HCT116 (cell line): ENCODE measurements at regions not wholly inside any gene's neighbourhood (a gene's known extent, or its start where the extent isn't known, plus 50 kb on each side); places are given as distances from the start of the nearest gene placed in this dataset.

Experiments used
- ATAC-seq: fragments of 200-7000 bp; cut with Tn5 transposase; 2 replicates; pipeline ENCODE4 v1.9.1; 2020; ENCODE audit warnings: mild to moderate bottlenecking, moderate library complexity
- BruUV-seq: library from RNA; stranded (reverse); fragments of 400-500 nt; replicated peaks from 2 replicates; lab custom pipeline; 2021; lab: Mats Ljungman, UMichigan
- CTCF ChIA-PET: fragments of 300-600 bp; sonication (Branson Sonifier 250); formaldehyde crosslinking; loops from one replicate; lab custom pipeline; 2021; ENCODE audit warnings: antibody characterized with exemption; lab: Charles Lee
- POLR2A ChIA-PET: fragments of 300-600, 350-600 bp; sonication (Branson Sonifier 250); formaldehyde crosslinking; loops from one replicate; lab custom pipeline; 2021; ENCODE audit warnings: antibody characterized with exemption; lab: Charles Lee
- RAD21 ChIA-PET, 2 experiments: fragments of 300-600 bp; sonication (Branson Sonifier 250); formaldehyde crosslinking; loops; one replicate each; lab custom pipeline; 2023; ENCODE audit warnings: low total read pairs in 2 of 2; ENCODE audit not compliant: uncharacterized antibody in 2 of 2, unreplicated experiment in 2 of 2, low non-redundant PET in 1 of 2; lab: Charles Lee
- DNase-seq: peaks from one replicate; pipeline ENCODE4 v3.0.0-alpha.2; 2010; ENCODE audit warnings: low read depth, low spot score
- H2AFZ ChIP-seq: fragments of 200-600 bp; shearing (Covaris generic), sonication (generic); 2 replicates; pipeline ENCODE4 v1.6.1; 2017; ENCODE audit warnings: low read depth, mixed run types, mixed read lengths, antibody characterized with exemption, low read length; ENCODE audit not compliant: poor library complexity, severe bottlenecking
- H3K27ac ChIP-seq: 2 replicates; pipeline ENCODE4 v1.5.1; 2012; ENCODE audit warnings: low read depth, low read length
- H3K27me3 ChIP-seq: fragments of 200-600 bp; sonication (generic); 2 replicates; pipeline ENCODE4 v1.6.1; 2016; ENCODE audit warnings: mixed run types, low read length, mixed read lengths; ENCODE audit not compliant: insufficient read depth
- H3K36me3 ChIP-seq, 2 experiments: fragments of 200-500 bp in 1 of 2; fragments of 200-600 bp in 1 of 2; sonication (Bioruptor generic) in 1 of 2; sonication (generic) in 1 of 2; 2 replicates each; pipeline versions ENCODE4 v1.5.1 to v1.6.1; 2014 to 2016; ENCODE audit warnings: low read length in 2 of 2, inconsistent platforms in 1 of 2, mixed read lengths in 1 of 2, mixed run types in 1 of 2; ENCODE audit not compliant: insufficient read depth in 2 of 2, control insufficient read depth in 1 of 2
- H3K4me1 ChIP-seq, 2 experiments: fragments of 200-600 bp in 1 of 2; sonication (generic) in 1 of 2; 2 replicates each; pipeline versions ENCODE4 v1.5.1 to v1.6.1; 2012 to 2017; ENCODE audit warnings: low read length in 2 of 2, inconsistent platforms in 1 of 2, mild to moderate bottlenecking in 1 of 2, mixed read lengths in 1 of 2, mixed run types in 1 of 2, moderate library complexity in 1 of 2; ENCODE audit not compliant: insufficient read depth in 2 of 2, control insufficient read depth in 1 of 2
- H3K4me2 ChIP-seq: fragments of 200-600 bp; sonication (generic); 2 replicates; pipeline ENCODE4 v1.6.1; 2017; ENCODE audit warnings: mixed run types, low read length, mixed read lengths
- H3K4me3 ChIP-seq, 2 experiments: fragments of 200-600 bp in 1 of 2; sonication (generic) in 1 of 2; replicated peaks in 1 of 2; 2 replicates each; pipeline ENCODE4 v1.5.1; 2011 to 2016; ENCODE audit warnings: low read length in 2 of 2, control low read depth in 1 of 2, low read depth in 1 of 2, mild to moderate bottlenecking in 1 of 2, mixed read lengths in 1 of 2, mixed run types in 1 of 2
- H3K79me2 ChIP-seq: fragments of 200-600 bp; sonication (generic); 2 replicates; pipeline ENCODE4 v1.6.1; 2017; ENCODE audit warnings: mild to moderate bottlenecking, mixed run types, low read length, moderate library complexity, mixed read lengths; ENCODE audit not compliant: insufficient read depth
- H3K9ac ChIP-seq: fragments of 200-600 bp; sonication (generic); 2 replicates; pipeline ENCODE4 v1.6.1; 2016; ENCODE audit warnings: low read length, mixed read lengths
- H3K9me2 ChIP-seq: fragments of 200-600 bp; sonication (generic), shearing (Covaris generic); 2 replicates; pipeline ENCODE4 v1.6.1; 2017; ENCODE audit warnings: mixed run types, mild to moderate bottlenecking, moderate library complexity; ENCODE audit not compliant: insufficient read depth
- H3K9me3 ChIP-seq, 2 experiments: fragments of 200-500 bp in 1 of 2; fragments of 200-600 bp in 1 of 2; sonication (Bioruptor generic) in 1 of 2; sonication (generic) in 1 of 2; 2 replicates each; pipeline ENCODE4 v1.6.1; 2014 to 2017; ENCODE audit warnings: low read length in 2 of 2, mixed read lengths in 2 of 2, inconsistent platforms in 1 of 2, low read depth in 1 of 2, mild to moderate bottlenecking in 1 of 2, mixed run types in 1 of 2, moderate library complexity in 1 of 2; ENCODE audit not compliant: control insufficient read depth in 1 of 2, insufficient read depth in 1 of 2
- H4K20me1 ChIP-seq: fragments of 200-600 bp; sonication (generic), shearing (Covaris generic); 2 replicates; pipeline ENCODE4 v1.6.1; 2017; ENCODE audit warnings: mixed run types, mild to moderate bottlenecking, moderate library complexity; ENCODE audit not compliant: insufficient read depth
- ATF3 ChIP-seq: IDR thresholded peaks from 2 replicates; pipeline ENCODE4 v1.6.1; 2012
- CBX3 ChIP-seq: IDR thresholded peaks from 2 replicates; pipeline ENCODE4 v1.6.1; 2012; ENCODE audit warnings: low read depth
- CEBPB ChIP-seq: IDR thresholded peaks from 2 replicates; pipeline ENCODE4 v1.6.1; 2012; ENCODE audit warnings: low read depth
- CTCF ChIP-seq, 3 experiments: fragments of 200-600 bp in 1 of 3; sonication (generic) in 1 of 3; IDR thresholded peaks in 2 of 3; conservative IDR thresholded peaks in 1 of 3; 2 replicates each; pipeline ENCODE4 v1.5.1; 2012 to 2017; ENCODE audit warnings: low read depth in 2 of 3, low read length in 2 of 3, antibody characterized with exemption in 1 of 3, borderline replicate concordance in 1 of 3, control low read depth in 1 of 3, mild to moderate bottlenecking in 1 of 3, mixed read lengths in 1 of 3, mixed run types in 1 of 3, moderate library complexity in 1 of 3; ENCODE audit not compliant: insufficient read depth in 1 of 3
- EGR1 ChIP-seq: IDR thresholded peaks from 2 replicates; pipeline ENCODE4 v1.6.1; 2012; ENCODE audit warnings: low read depth
- ELF1 ChIP-seq: IDR thresholded peaks from 2 replicates; pipeline ENCODE4 v1.6.1; 2012; ENCODE audit warnings: low read depth, borderline replicate concordance
- EZH2 ChIP-seq: fragments of 200-600 bp; sonication (generic); IDR thresholded peaks from 2 replicates; pipeline ENCODE4 v1.6.1; 2017; ENCODE audit warnings: antibody characterized with exemption, mixed run types
- EZH2phosphoT487 ChIP-seq: fragments of 200-600 bp; IDR thresholded peaks from 2 replicates; pipeline ENCODE4 v1.6.1; 2018; ENCODE audit warnings: antibody characterized with exemption, borderline replicate concordance
- FOSL1 ChIP-seq: IDR thresholded peaks from 2 replicates; pipeline ENCODE4 v1.6.1; 2012; ENCODE audit warnings: low read depth
- MAX ChIP-seq: IDR thresholded peaks from 2 replicates; pipeline ENCODE4 v1.6.1; 2012
- POLR2A ChIP-seq: IDR thresholded peaks from 2 replicates; pipeline ENCODE4 v1.7.0; 2011; ENCODE audit warnings: borderline replicate concordance; ENCODE audit not compliant: insufficient read depth, insufficient read length; ENCODE audit errors: extremely low read depth
- RAD21 ChIP-seq: IDR thresholded peaks from 2 replicates; pipeline ENCODE4 v1.6.1; 2012; ENCODE audit warnings: low read depth, mild to moderate bottlenecking
- REST ChIP-seq: IDR thresholded peaks from 2 replicates; pipeline ENCODE4 v1.6.1; 2012; ENCODE audit warnings: low read depth
- SIN3A ChIP-seq: IDR thresholded peaks from 2 replicates; pipeline ENCODE4 v1.6.1; 2012; ENCODE audit warnings: low read depth
- SP1 ChIP-seq: IDR thresholded peaks from 2 replicates; pipeline ENCODE4 v1.6.1; 2012; ENCODE audit warnings: low read depth
- SRF ChIP-seq: IDR thresholded peaks from 2 replicates; pipeline ENCODE4 v1.6.1; 2012; ENCODE audit warnings: low read depth
- TCF7L2 ChIP-seq: IDR thresholded peaks from 2 replicates; pipeline ENCODE4 v1.7.0; 2011; ENCODE audit warnings: borderline replicate concordance, inconsistent platforms; ENCODE audit not compliant: insufficient read depth, insufficient read length; ENCODE audit errors: extremely low read depth
- ZBTB33 ChIP-seq: IDR thresholded peaks from 2 replicates; pipeline ENCODE4 v1.6.1; 2011; ENCODE audit warnings: mild to moderate bottlenecking, low read length, moderate library complexity; ENCODE audit not compliant: insufficient replicate concordance; ENCODE audit errors: extremely low read depth
- ZFX ChIP-seq: fragments of 450-650 bp; IDR thresholded peaks from 2 replicates; pipeline ENCODE4 v1.6.1; 2017
- intact Hi-C: fragments of 100-400 bp; cut with micrococcal nuclease; formaldehyde crosslinking; loops from 2 replicates; pipeline ENCODE4 v1.10.0; 2022

- no peaks in the 10 kb centered on the region for H3K79me2 ChIP-seq
- H3K27ac ChIP-seq: no peak overlapping the region
- ChIA-PET CTCF (no interaction called here), RAD21 (no interaction called here)
- no peak for TF ChIP-seq EZH2
- TF ChIP-seq EZH2phosphoT487: no peak
- TF ChIP-seq SRF: no peak
- TF ChIP-seq SP1: no peak
- TF ChIP-seq TCF7L2: no peak
- TF ChIP-seq ELF1: no peak
- TF ChIP-seq SIN3A: no peak
- no peak for TF ChIP-seq ZBTB33
- no peak for TF ChIP-seq POLR2A
- TF ChIP-seq ATF3: no peak
- no peak for TF ChIP-seq REST
- TF ChIP-seq MAX: no peak
- no peak for TF ChIP-seq ZFX
- no peak for TF ChIP-seq EGR1
- TF ChIP-seq CBX3: no peak
- TF ChIP-seq FOSL1: no peak
- no peak for TF ChIP-seq CTCF (IDR thresholded peaks at IDR 0.05 in 2 of 3, conservative IDR thresholded peaks at IDR 0.05 in 1 of 3; ENCODE audit: borderline replicate concordance in 1 of 3, insufficient read depth in 1 of 3, low read depth in 2 of 3, low read length in 2 of 3)
- TF ChIP-seq CEBPB: no peak
- TF ChIP-seq RAD21: no peak
- TF ChIP-seq, all 23 proteins: peak for 0
- H3K9ac ChIP-seq: no peak overlapping the region
- no peaks in the 10 kb centered on the region for H3K4me1 ChIP-seq
- no peaks in the 10 kb centered on the region for H3K9me3 ChIP-seq
- DNase-seq: no peak
- no peaks in the 10 kb centered on the region for H4K20me1 ChIP-seq
- POLR2A ChIA-PET: no interaction called here
- H3K9me2 ChIP-seq: no peaks in the 10 kb centered on the region; the same call in 1 of the 2 replicates
- H2AFZ ChIP-seq: no peak overlapping the region
- intact Hi-C loops: no loop called here
- H3K27me3 ChIP-seq: no peaks in the 10 kb centered on the region
- no TSS peak for BruUV-seq
- H3K4me2 ChIP-seq: no peak overlapping the region
- H3K36me3 ChIP-seq: no peaks in the 10 kb centered on the region
- no peak overlapping the region for H3K4me3 ChIP-seq
- no peak for ATAC-seq
Measured at GRCh38 chr7:16244469-16244868, 176.9 kb downstream of the CRPPA start.
